RWPE1 (cell line): ENCODE measurements at regions not wholly inside any gene's neighbourhood (a gene's known extent, or its start where the extent isn't known, plus 50 kb on each side); places are given as distances from the start of the nearest gene placed in this dataset.

Experiments
- CTCF ChIA-PET: fragments of 350-600 bp; sonication (Branson Sonifier 250); formaldehyde crosslinking; extraction: SDS; loops from one replicate; lab custom pipeline; 2021; lab: Yijun Ruan, JAX
- POLR2A ChIA-PET: fragments of 400-600 bp; formaldehyde crosslinking; extraction: SDS; loops from one replicate; lab custom pipeline; 2020; ENCODE audit warnings: antibody characterized with exemption; ENCODE audit not compliant: low non-redundant PET; lab: Yijun Ruan, JAX
- DNase-seq: peaks from one replicate; pipeline ENCODE4 v3.0.0; 2012; ENCODE audit warnings: low spot score
- H3K27ac ChIP-seq: fragments of 450-650 bp; 2 replicates; pipeline ENCODE4 v1.5.1; 2017
- CTCF ChIP-seq: fragments of 450-650 bp; conservative IDR thresholded peaks from 2 replicates; pipeline ENCODE4 v1.5.1; 2017; ENCODE audit warnings: low read depth, mild to moderate bottlenecking

GRCh38 chrX:98398542-98398941 lies 1514.8 kb downstream of the RPA4 start:
- POLR2A ChIA-PET: no interaction called here
- CTCF ChIA-PET: interaction anchor here (0.7 kb wide), 1 partner anchor 1402 kb away, joined by 4 read pairs; no protein-coding TSS in a partner anchor
- TF ChIP-seq CTCF: no peak
- no peak for DNase-seq
- no peak overlapping the region for H3K27ac ChIP-seq

GRCh38 chrX:98405376-98405775 lies 1521.7 kb downstream of the RPA4 start:
- POLR2A ChIA-PET: no interaction called here
- DNase-seq: peak; percentile 6
- no peak for TF ChIP-seq CTCF
- CTCF ChIA-PET: no interaction called here
- no peak overlapping the region for H3K27ac ChIP-seq

DNA sequence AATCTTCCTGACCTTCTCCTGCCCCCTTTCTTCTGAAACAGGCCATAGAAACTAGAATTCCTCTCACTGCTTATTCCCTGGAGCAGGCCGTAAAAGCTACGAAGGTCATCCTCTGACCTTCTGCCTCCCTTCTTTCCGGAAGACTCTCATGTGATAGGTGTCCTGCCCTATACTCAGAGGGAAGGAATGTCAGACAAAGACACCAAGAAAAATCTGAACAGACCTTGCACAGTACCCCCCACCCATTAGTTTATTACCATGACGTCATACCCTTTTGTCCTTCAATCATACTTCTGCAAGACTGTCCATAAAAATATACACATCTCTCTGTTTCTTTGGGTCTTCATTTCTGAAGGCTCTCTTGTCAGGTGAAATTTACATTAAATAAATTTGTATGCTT lies 1523.9 kb downstream of the RPA4 start:
- no peak overlapping the region for H3K27ac ChIP-seq
- DNase-seq: no peak
- CTCF ChIA-PET: no interaction called here
- POLR2A ChIA-PET: no interaction called here
- no peak for TF ChIP-seq CTCF

DNA sequence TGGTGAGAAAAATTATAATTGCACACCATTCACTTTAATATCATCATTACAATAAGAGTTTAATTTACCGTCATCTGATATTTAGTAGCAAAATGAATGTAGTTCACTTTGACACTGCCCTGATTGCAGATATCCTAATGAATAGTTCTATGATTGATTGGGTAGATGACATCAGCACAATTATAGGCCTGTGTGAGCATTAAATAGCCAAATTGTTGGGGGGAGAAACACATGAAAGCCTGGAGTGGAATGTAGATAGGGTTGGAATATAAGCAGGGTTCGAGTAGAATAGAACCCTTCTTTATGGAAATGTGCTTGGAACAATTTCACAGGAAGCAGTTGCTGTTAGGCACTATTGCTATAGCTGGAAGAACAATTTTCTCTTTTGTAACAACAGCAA lies 1526.2 kb downstream of the RPA4 start:
- ChIA-PET POLR2A (no interaction called here), CTCF (no interaction called here)
- TF ChIP-seq CTCF: no peak
- no peak overlapping the region for H3K27ac ChIP-seq
- no peak for DNase-seq

DNA sequence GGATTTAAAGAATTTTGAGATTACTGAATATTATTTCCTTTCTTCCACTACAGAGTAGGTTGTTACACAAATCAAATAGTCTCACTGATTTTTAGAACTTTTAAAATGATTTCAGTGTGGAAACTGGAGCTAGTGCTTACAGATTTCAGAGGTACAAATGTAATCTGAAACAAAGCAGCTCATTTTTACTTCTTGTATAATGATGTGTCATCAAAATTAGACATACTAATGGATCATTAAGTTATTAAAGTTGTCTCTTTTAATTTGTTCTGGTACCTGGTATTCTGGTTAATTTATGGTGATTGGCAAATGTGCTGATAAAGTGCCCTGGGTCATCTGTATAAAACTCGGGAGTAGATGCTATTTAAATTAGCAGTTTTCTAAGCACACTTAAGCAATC lies 1528.3 kb downstream of the RPA4 start:
- DNase-seq: no peak
- H3K27ac ChIP-seq: no peak overlapping the region
- ChIA-PET POLR2A (no interaction called here), CTCF (no interaction called here)
- TF ChIP-seq CTCF: no peak

DNA sequence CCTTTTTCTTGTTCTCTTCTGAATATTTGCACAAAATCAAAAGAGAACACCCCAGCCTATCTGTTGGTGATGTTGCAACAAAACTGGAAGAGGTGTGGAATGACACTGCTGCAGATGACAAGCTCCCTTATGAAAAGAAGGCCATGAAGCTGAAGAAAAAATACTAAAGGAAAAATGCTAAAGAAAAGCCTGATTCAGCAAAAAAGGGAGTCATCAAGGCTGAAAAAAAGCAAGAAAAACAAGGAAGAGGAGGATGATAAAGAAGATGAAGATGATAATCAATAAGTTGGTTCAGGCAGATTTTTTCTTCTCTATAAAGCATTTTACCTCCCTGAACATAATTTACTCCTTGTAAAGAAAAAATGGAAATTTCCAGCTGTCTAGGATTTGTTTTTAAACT lies 1538.8 kb downstream of the RPA4 start:
- no peak for TF ChIP-seq CTCF
- no peak overlapping the region for H3K27ac ChIP-seq
- POLR2A ChIA-PET: no interaction called here
- CTCF ChIA-PET: no interaction called here
- no peak for DNase-seq

DNA sequence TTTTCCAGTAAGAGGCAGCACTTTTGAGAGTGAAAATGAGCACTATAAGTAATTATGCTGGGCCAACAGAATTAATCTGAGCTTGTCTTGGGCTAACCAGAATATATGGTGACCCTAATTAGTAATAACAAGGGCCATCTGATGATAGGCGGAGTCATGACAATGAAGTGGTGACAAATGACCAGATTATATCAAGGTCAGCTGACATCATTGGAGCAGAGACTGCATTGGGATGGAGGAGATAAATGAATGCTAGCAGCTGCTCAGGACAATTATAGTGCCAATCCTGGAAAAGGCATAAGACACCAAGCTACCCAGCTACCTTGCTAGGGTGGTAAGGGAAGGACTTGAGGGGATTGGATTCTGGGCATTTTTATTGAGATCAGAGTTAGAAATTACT lies 1548.7 kb downstream of the RPA4 start:
- POLR2A ChIA-PET: no interaction called here
- no peak for TF ChIP-seq CTCF
- H3K27ac ChIP-seq: no peak overlapping the region
- CTCF ChIA-PET: no interaction called here
- DNase-seq: no peak
